CD4-positive, alpha-beta T cell treated with Interleukin-2 at 100 ng/mL for 4 hours (primary cell): ENCODE measurements at regions not wholly inside any gene's neighbourhood (a gene's known extent, or its start where the extent isn't known, plus 50 kb on each side); places are given as distances from the start of the nearest gene placed in this dataset.

Experiments
- DNase-seq: peaks from one replicate; pipeline ENCODE4 v3.0.0-alpha.2; 2020; ENCODE audit warnings: low spot score

DNA sequence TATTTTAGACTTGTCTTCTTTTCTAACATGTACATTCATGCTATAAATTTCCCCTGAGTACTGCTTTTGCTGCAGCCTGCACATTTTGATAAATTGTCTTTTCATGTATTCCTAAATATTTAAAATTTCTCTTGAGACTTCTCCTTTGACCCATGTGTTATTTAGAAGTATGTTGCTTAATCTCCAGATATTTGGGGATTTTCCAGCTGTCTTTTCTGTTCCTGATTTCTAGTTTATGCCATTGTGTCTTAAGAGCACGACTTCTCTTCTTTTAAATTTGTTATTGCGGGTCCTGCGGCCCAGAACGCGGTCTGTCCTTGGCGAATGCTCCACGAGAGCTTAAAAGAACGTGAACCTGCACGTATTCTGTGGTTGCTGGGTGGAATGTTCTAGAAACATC lies 136.4 kb downstream of the KIF26A start:
- no peak for DNase-seq

DNA sequence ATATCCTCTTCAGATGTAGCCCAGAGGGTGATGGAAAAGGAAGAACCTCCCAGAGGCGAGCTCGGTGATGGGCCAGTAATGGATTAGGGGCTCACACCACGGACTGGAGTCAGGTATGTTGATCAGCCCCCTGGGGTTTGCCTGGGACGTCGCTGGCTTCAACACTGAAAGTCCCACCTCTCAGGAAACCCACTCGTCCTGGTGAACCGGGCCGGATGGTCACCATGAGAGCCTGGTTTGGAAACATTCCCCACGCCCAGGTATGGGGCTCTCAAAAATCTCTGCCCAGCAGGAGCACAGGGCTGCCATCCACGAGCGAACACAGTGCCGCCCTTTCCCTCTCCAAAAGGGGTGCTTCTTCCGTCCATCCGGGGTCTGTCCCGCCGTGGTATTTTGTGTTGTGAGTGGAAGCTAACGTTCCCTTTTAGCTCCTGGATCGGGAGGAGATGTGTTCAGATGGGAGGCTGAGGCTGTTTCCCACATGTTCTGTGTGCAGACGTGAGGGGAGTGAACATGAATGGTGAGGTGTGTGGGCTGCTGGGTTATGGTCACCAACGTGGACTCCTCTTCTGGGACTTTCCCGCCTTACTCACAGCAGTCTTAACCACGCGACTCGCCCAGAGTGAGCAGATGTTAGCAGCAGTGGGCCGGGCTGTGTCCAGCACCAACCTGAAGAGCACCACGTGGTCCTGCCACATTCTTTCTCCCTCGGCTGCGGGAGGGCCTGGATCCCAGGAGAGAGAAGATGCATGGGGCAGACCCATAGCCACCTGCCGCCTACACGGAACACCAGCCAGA lies 139.2 kb downstream of the KIF26A start:
- no peak for DNase-seq

DNA sequence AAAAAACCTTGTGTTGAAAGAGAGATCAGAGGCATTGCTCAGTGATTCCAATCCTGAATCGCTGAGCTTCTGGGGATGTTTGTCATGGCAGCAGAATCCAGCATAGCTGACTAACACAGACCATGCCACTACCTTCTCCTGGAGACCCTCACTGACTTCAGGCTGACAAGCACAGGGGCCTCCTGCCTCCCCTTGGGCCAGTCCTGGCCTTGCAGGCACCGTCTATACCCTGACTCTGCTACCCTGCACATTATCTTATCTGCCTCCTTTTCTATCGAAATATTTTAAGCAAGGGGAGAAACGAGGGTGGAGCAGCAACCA lies 139.8 kb downstream of the KIF26A start:
- DNase-seq, result no peak

DNA sequence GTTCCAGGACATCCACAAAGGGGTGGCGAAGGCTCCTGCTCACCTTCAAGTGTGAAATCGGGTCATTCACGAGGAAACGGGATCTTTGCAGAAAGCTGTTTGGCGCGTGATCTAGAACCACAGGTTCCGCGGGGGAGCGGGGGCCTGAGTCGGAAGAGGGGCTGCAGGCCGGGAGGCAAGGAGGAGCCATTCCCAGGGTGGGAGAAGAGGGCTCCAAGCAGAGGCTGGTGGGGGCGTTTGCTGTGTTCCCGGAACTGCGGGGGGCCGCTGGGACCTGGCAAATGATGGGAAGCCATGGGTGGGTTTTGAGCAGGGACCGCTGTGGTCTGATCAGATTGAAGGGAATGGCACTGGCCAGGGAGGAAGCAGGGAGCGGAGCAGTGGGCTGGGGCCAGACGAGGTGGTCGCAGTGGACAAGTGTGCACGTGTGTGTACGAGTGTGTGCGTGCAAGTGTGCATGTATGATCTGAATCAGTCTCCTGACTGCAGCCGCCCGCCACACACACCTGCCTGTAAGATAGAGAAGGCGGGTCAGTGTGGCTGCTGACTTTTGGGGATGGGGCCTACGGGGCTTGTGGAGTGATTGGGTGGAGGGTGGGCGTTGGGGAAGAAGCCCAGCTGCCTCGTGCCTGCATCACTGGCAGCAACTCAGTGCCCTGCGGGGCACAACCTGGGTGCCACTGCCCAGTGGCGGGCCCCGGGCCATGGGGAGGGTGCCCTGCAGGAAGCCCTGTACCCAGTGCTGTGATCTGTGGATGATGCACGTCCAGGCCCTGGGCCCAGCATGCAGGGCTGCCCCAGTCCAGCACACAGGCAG lies 141.9 kb downstream of the KIF26A start:
- no peak for DNase-seq

DNA sequence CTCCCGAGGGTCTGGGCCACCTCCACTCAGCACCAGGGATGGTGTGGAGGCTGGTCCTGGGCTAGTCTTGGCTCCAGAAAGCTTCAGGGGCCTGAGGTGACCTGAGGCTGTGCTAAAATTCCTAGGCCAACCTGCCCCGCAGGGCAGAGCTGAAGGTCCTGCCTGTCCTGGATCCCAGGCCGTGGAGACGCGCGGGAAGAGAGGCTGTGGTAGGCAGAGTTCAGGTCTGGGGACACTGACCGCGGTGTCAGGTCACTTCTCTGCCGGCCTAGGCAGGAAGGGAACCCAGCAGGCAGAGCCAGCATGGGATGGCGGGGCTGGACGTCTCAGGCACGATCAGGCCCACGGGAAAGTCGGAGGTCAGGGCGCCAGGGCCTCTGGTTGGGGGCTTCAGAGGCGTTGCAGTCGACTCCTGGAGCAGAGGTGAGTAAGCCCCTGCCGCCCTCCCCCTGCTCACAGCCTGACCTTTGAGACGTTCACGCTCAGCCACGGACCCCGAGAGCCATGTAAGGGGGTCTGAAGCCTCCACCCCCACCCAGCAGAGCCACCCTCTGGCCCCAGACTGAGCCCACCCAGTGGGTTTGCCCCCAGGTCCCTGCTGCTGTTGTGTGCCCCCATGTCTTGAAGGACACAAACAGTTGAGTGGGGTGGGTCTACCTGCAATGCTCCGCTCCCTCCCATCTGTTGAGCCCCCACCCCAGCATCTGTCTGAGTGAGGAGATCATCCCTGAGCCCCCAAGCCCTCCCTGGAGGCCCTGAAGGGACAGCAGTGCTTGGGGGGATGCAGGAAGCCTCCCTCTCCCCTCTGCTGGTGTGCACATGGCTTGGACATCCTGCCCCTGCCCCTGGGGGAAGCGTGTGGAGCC lies 142.7 kb downstream of the KIF26A start:
- DNase-seq, result no peak

DNA sequence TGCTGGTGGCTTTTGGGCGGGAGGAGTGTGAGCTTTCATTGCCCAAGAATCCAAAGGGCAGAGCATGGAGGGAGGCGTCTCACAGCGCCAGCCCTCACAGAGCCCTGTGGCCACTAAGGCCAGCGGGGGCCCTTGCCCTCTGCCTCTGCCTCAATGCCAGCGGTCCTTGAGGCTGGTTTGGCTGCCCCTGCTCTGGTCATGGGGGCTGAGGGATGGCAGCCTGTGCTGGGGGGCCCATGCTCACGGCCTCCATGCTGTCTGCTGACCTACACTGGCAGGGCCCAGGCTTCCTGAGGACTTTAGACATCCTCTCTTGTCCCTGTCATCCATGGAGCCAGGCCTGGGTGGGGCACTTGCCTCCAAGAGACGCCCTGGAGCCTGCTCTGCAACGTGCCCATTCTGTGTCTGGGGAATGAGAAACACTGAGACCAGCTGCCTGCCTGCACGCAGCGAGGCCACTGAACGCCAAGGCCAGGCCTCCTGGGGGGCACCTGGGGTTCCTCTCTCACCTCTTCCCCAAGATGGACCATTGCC lies 143.4 kb downstream of the KIF26A start:
- no peak for DNase-seq

DNA sequence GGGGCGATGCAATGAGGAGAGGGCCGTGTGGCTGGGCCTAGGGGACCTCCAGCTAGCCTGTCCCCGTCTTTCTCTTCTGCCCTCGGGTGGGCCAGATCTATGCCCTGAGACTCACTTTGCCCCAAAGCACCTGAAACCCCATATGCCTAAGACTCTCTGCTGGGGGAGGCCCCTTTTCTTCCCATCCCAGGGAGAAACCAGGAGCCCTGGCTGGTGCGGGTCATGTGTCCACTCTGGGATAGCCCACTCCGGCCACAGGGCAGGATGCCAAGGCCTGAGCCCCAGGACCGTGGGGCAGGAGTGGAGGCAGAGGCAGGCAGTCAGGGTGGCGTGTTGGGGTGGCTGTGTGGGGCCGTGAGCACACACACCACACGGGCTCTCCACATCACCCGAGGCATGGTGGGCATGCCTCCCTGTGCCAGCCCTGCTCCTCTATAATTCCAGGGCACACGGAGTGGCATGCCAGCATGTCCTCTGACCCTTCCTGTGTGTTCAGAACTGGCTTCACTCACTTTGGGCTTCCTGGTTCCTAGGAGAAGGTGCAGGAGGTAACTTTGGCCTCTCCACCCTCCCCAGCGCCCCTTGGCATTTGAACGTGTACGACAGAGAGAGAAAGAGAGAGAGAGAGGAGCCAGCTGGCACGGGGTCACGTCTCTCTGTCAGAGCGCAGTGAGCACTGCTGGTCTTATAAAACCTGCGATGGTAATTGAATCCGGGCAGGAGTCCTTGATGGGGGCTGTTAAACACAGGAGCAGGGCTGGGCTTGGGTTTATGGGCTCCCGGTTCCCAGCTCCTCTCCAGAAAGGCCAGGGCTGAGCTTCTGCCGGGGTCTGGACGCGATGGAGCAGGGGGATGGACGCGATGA lies 144.2 kb downstream of the KIF26A start:
- no peak for DNase-seq

DNA sequence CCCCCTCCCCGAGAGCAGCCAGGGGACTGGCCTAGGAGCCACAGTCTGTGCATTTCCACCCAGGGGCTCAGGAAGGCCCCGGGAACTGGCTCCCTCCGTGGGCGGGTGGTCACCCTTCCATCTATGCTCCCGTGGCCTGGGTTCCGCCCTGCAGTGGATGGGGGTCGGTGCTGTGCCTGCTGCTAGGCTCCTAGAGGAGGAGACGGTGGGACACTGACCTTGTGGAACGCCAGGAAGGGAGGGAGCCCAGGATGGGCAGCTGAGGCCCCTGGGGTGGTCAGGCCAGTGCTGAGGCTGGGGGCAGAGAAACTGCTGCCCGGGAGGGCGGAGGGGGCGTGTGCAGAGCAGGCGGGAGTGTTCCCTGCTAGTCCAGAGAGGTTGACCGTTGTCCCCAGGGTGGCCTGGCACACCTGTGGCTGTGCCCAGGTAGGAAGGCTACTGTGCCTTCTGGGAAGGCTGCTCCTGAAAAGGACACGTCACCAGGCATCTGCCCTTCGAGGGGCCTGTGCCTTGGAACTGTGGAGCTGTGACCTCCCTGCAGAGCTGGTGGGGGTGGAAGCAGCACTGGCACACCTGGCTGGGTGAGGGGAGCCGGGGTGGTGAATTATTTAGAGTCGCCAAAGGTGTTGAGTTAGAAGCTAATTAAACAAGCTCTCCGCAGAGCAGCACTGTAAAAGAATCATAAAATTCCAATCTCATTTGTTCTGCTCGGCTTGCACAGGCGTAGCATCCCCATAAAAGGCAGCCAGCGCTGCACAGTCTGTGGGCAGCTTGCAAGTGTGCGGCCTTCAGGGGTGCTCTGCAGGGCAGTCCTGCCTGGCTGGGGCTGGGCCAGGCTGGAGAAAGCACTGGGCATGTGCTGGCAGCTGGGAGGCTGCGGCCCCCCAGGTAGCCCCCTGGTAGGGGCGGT lies 145.1 kb downstream of the KIF26A start:
- DNase-seq, result no peak

DNA sequence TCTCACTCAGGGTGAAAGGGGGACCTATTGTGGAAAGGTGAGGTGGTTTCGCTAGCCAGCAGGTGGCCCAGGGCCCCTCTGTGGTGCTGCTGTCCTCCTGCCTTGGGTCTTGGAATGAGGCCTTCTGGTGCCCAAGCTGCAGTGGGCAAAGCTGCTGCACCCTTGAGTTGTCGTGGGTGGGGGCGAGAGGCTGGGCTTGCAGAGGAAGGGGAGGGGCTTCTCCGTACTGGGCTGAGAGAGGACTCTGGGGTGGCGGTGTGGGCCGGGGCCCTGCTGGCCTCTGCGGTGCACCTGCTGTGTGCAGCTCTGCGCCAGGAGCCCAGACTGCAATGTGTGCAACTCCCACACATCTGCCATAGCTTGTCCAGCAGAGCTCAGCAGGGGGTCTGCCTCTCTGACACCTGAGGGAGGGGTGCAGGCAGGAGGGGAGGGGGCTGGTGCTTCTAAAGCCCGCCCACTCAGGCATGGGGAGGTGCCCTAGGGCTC lies 145.8 kb downstream of the KIF26A start:
- no peak for DNase-seq

DNA sequence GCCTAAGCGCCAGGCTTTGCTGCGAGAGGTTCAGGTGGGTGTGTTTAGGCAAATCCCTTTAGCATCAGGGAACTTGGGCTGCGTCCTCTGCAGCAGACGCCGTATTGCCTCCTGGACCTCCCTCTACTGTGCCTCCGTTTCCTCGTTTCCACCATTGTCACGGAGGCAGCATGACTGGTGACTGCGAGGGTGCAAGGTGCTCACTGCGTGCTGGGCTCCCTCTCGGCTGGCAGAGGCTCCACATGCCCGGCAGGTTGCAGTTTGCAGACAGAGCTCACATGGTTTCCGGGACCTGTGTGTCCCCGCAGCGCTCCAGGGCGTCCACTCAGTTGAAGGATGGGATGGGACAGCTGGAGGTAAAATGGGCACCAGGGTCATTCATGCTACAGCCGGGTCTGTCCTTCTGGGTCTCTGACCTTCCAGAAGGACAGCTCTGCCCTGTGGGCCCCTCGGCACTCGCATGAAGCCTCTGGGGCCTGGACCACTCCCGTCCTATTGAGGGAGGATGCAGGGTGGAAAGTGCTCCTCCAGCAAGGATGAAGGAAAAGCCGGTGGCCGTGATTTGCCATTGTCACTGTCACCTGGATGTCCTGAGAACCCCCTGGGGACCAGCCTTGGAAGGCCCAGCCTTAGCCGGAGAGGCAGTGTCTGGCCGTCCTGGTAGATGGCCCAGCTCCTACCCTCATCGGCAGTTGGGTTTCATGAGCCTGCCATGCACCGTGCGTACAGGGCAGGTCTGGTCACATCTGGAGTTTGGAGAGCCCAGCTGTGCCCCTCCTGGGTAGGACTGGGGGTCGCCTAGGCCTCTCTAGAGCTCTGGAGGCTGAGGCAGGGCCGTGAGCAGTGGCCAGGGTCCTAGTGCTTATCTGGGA lies 146.5 kb downstream of the KIF26A start:
- no peak for DNase-seq

DNA sequence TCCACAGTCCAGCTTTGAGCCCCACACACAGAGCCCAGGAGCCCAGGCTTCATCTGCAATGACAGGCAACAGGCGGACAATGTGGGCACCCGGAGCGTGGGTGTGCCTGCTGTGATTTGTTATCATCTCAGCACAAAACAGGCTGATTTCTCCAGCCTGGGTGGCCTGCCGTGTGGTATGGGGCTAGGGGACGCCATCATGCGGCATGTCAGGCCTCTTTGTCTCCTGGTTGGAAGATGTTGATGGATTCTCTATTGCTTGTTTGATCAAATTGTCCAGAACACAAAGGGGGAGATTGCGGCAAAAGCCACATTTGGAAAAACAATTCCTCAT lies 147.1 kb downstream of the KIF26A start:
- DNase-seq, result no peak

DNA sequence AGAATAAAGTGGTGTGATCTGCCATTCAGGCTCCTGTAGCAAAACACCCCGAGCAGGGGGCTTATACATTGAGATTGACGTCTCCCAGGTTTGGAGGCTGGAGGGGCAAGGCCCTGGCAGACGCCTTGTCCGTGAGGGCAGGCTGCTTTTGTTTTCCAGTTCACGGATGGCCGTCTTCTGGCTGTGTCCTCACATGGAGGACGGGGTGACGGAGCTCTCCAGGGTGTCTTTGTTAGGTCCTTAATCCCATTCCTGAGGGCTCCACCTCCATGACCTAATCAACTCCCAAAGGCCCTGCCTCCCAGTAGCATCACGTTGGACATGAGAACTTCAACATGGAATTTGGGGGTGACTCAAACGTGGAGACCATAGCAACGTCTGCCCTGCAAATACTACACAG lies 147.7 kb downstream of the KIF26A start:
- DNase-seq, result no peak

DNA sequence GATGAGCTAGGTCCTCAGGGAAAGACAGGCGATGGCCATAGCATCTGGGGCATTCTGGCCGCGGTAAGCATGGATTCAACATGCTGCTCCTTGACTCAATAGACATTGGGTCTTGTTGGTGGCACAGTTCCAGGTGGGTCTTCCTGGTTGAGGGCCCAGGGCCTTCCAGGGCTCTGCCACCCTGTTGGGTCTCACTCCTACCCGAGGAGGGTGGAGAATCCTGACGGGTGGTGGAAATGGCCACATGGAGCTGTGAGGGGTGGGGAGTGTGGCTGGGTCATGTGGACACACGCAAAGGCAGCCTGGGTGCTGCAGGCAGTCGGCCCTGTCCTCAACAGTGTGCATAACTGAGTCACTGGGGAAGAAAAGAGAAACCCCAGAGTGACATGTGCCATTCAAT lies 148.1 kb downstream of the KIF26A start:
- no peak for DNase-seq

DNA sequence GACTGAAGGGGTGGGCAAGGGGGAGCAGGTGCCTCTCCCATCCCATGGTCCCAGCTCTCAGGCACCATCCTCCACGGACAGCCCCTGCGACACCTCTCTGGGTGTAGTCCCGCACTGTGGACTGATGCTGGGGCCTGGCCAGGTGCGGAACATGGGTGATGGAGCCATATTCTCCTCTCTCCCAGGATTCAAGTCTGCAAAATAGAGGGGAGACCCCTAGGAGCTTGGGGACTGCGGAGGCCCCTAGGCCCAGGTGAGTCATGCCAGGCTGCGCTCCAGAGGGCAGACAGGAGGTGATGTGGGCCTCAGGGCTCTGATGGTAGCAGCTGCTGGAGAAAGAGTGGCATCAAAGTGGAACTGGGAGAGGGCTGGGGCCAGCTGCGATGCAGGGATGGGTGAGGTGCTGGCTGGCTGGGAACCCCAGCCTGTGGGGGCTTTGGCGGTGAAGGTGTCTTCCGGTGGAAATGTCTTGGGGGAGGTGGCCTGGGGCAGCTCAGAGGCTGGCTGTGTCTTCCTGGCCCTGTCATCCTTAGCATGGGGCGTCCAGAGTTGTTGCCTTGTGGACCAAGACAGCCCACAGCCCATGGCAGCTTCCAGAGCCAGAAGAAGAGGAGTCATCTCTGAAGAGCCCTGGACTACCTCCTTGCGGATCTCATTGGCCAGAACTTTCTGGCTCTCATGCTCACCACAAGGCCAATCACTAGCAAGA lies 149.1 kb downstream of the KIF26A start:
- DNase-seq, result no peak

DNA sequence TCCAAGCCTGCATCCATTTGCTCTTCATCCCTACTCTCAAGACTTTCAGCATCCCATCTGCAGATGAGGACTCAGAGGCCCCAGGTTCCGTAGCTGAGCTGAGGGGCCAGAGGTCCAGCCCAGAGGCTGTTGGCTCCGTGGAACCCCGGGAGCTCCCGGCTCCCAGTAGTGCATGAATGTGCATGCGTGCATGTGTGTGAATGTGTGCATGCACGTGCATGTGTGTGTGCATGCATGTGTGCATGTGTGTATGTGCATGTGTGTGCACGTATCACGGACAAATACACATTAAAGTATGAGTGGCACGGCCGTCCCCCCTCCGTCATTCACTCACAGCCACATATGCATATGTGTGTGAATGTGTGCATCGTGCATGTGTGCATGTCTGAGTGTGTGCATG lies 149.9 kb downstream of the KIF26A start:
- no peak for DNase-seq

DNA sequence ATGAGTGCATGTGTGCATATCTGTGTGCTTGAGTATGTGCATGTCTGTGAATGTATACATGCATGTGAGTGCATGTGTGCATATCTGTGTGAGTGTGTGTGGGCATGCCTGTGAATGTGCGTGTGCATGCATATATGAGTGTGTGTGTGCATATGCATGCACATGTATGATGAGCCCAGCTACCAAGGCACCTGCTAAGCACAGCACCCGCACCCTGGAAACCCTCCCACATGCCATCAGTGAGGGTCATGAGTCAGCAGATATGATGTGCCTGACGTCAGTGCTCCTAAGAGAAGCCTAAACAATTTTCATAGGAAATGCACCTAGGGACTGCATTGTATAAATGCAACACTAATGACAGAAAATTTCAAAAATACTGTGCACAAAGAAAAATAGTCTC lies 151.1 kb downstream of the KIF26A start:
- DNase-seq, result no peak

DNA sequence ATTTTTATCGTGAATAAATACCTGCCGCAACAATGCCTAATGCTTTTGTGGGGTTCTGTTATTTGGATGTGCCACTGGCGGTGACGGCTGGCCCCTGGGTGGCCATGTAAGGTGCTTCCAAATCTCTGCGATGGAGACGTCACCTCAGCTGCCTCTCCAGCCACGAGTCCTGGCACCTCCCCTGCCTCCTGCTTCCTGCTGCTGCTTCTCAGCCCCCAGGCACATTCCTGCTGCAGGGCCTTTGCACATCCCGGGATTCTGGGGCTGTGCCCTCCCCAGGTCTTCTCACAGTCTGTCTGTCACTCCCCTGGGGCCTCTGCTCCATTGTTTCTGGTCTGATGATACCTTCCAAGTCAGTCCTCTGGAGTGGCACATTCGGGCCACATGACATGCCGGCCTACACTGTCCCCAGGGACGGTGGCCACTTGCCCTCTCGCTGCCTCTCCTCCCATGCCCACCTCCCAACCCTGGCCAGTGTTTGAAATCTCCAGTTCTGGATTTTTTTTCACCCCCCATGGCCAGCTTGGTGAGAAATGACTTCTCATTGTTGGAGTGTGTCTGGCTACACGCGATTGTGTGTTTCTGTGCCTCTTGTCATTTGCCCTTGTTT lies 151.8 kb downstream of the KIF26A start:
- no peak for DNase-seq

DNA sequence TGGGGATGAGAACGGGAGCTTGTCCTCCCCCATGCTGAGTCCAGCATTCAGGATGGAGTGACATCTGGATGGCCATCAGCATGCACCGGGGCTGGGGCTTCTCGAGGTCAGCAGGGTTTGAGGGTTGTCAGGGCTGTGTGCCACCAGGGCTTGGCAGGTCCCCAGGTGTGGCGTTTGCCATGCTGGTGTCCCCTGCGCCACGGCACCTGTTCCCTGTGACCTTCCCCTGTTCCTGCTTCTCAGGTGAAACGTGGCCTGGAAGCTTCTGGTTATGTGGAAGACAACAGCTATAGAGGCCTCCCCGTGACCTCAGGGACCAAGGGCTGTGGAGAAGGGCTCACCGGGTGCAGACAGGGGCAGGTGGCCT lies 152.4 kb downstream of the KIF26A start:
- no peak for DNase-seq
